NK-92 (cell line): ENCODE measurements at regions not wholly inside any gene's neighbourhood (a gene's known extent, or its start where the extent isn't known, plus 50 kb on each side); places are given as distances from the start of the nearest gene placed in this dataset.

Source experiments
- DNase-seq: peaks from one replicate; lab custom pipeline; 2025; ENCODE audit not compliant: unreplicated experiment; lab: John Stamatoyannopoulos, UW

DNA sequence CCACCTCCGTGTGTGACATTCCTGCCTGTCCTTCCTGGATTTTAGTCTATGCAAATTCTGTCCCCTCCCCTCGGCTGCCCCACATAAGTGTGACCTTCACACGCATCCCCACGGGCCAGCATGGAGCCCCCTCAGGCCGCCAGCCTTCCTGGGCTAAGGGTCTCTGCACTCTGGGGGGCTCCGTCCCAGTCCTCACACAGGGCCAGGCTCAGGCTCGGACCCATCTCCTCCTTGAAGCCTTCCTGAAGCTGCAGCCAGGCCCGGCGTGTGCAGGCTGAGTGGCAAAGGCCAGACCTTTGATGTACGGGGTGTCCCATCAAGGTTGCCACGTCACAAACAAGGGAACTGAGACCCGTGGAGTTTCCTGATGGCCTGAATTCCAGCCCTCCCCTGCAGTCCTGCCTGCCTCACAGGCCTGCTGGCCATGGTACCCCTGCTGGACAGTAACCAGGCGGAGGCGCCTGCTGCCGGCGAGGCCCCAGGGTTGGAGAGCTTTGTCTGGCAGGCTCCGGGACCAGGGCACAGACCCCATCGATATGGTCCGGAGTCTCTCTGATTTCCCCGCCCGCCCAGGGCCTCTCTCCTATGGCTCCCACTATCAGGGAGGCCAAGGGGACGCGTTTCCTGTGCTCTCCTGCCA, 791.7 kb downstream of the BRD1 start:
- DNase-seq, result no peak

DNA sequence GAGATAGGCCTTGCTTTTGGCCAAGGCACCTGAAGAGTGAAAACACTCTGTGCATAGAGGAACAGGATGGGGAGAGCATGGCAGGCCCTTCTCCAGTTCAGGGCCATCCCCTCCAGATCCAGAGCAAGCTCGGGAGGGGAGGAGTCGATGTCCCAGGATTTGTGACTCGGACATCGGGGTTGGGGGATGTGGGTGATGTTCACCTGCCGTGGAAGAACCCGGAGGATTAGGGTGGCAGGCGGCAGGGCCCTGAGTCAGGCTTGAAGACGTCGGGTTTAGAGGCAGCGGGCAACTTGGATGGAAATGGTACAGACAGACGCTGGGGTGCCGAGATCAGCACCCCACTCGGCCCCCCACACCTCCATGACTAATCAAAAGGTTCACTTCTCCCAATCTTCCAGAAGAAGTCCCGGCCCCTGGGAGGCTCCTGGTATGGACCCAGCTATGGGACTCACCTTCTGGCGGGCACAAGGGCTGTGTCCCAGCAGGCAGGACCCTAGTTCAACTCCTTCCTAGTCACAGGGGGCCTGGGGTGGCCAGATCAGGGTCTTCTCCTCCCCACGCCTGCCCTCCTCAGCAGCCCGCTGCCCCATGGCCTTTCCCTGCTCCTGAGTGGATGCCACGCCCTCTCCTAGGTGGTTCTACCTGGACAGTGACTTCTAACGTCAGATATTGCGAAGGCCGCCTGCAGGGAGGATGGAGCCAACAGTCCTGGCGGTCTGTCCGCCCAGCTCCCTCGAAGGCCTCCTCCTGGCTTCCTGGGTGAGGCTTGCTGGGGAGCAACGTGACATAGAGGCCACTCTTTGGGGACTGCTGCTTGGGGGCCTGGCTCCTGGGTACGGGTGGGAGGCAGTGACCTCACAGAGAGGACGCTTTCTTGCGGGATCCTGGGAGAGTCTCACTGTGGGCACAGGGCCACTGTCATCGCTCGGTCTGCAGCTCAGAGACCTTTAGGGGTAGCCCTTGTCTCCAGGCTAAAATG, 792.5 kb downstream of the BRD1 start:
- DNase-seq, result no peak

DNA sequence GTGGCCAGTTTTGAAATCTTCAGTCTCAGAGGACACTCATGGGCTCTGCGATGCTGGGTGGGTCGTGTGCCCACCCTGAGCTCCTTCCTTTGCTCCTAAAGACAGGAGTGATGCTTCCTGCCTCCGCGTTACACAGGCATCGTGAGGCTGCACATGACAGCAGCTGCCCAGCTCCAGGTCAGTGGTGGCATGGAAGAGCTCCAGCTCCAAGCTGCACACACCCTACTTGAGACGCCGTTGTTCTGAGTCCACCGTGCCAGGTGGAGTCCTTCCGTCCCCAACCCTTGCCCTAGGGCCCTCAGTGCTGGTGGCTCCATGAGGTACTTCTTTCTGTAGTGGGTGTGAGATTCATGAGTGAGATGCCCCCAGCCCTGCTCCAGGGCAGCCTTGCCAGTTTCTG, 794.1 kb downstream of the BRD1 start:
- no peak for DNase-seq

DNA sequence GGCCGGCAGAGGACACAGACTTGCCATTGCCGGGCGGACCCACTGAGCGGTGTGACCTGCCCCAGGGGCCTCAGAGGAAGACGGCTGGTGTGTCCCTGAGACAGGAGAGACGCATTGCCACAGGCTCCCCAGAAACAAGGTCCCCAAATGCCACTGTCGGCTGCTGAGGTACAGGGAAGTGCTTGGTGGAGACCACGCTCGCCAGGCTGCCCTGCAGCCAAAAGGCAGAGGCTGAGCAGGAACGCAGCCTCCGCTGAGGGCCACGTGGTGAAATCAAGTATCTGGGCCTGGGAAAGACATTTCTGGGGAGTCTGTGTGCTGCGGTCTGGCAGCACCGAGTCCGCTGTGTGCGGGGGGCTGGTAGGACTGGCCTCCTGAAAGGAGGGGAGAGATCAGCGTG, 794.9 kb downstream of the BRD1 start:
- DNase-seq, result no peak

DNA sequence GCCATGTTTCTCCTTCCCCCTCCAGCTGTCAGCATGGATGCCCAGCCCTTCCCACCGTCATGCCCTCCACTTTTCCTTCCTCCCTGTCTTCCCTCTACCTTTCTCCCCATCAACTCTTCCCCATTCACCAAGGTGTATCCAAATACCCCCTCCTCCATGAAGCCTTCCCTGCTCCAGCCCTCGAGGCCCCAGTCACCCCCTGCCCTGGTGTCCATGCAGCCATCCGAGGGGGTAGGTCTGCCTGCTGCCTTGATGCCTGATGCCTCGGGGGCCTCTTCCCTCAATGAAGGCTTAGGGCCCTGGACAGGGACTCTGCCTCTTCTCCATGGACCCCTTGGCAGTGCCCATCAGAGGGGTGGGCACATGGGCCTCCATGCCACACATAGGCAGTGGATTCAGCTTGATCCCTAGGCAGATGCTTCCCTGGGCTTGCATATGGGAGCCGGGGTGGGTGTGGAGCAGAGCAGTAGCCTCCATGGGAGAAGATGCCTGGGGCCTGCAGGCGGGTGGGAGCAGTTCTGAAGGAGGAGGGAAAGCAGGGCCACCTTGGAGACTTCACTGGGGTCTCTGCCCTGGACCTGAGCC, 795.8 kb downstream of the BRD1 start:
- no peak for DNase-seq

DNA sequence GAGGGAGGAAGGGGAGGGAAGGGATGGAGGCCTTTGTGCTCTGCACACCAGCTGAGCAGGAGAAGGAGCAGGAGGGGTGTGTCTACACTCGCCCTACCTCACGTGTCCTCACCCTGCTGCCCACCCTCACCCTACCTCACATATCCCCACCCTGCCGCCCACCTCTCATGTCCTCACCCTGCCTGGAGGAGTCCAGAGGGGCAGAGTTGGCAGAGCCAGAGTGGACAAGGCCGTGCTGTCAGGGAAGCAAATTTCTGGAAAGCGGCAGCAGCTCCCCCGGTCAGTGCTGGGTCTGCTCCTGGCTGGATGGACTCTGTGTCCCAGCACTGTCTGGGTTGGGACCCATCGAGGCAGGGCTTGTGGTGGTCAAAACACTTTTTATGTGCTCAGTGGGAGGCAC, 799.6 kb downstream of the BRD1 start:
- DNase-seq, result no peak

DNA sequence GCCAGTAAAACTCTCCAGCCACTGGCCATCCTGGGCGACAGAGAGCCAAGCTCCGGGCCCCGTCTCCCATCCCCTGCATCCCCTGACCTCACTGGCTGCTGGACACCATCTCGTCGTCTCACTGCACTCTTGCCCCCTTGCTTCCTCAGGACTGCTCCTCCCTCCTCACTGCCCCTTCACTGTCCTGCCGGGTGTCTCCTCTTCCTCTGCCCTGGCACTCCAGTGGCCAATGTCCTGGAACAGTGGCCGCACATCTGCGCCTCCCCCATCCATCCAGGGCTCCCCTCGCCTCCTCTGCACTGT, 800.4 kb downstream of the BRD1 start:
- DNase-seq, result no peak

DNA sequence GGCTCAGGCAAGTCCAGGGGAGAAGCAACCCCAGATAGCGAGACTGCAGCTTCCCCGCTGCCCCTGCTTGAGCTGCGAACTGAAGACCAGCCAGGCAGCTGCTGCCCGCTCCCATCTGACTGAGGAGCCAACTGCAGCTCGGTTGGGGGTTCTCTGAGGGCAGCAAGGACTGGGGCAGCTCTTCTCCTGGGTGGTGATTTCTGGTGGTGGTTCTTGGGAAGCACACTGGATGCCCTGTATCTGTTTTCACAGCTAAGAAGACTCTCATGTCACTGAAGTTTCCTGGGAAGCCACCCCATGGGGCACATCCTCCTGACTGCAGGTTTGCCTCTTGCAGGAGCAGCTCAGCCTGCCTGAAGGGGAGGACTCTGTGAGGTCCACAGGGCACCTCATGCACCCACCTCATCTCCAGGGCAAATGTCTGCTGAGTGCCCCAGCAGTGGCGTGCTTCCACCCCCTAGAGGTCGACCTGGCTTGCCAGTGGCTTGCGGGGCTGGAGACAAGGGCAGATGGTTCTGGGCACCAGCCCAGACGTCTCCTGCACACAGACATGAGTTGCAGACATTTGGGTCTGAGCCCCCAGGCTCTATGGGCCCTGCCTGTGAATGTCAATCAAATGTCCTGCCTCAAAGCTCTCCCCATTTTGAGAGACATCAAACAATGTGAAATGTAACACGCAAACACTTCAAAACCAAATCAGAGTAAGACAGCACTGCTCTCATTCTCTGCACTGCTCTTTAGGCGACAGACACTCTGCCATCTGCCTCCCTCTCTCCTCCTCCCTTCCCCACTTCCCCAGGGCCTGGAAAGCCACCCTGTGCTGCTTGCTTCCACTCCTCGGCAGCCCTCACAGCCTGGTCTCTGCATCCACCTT, 800.9 kb downstream of the BRD1 start:
- no peak for DNase-seq

DNA sequence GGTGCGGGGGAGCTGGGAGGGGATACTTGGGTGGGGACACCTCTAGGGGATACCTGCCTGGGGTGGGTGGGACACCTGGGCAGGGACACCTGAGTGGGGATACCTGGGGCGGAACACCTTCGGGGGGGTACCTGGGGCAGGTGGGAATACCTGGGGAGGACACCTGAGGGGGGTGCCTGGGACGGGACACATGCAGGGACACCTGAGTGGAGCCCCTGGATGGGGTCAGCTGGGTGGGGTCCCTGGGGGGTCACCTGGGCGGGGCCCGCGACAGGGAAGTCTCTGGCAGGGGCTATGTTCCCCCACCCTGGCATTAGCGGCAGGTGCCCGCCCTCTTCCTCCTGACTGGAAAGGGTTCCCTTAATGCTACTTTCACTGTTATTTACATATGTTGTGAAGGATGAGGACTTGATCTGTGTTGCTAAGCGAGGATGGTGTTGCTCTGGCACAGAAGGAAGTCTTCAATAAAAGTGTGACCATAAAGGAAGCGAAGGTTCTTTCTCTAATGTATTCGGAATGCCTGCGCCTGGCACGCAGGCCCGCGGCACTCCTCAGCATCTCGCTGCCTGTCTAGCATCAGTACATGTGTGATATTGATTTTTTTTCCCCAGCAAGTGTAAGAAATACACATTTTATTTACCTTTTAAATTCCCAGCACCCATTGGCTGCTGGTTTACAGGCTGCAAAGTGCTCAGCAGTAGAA, 801.7 kb downstream of the BRD1 start:
- DNase-seq, result no peak

DNA sequence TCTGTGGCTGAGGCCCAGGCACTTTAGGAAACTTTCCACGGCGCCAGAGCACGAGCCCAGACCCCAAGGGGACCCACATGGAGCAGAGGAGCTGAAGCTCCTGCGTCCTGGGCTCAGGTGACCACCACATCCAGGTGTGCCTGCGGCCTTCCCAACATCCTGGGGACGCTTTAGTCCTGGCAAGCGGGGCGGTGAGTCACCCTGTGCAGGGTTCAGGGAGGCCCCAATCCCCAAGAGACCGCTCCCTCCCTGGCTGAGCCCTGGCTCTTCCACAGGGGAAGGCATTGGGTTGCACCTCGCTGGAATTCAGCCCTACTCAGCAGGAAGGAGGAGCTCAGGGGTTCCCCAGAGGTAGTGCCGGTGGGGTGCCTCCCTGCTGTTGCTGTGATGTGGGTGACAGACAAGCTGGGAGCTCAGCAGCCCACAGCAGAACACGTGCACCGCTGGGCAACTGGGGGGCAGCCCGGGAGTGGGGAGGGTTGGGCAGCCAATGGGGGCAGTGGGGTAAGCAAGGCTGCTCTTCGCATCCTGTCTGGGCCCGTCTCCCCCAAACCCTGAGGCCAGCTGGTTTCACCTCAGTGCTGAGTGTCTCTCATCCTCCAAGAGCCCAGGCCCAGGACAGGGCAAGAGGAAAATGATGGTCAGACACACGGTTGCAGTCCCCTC, 802.8 kb downstream of the BRD1 start:
- DNase-seq, result no peak

DNA sequence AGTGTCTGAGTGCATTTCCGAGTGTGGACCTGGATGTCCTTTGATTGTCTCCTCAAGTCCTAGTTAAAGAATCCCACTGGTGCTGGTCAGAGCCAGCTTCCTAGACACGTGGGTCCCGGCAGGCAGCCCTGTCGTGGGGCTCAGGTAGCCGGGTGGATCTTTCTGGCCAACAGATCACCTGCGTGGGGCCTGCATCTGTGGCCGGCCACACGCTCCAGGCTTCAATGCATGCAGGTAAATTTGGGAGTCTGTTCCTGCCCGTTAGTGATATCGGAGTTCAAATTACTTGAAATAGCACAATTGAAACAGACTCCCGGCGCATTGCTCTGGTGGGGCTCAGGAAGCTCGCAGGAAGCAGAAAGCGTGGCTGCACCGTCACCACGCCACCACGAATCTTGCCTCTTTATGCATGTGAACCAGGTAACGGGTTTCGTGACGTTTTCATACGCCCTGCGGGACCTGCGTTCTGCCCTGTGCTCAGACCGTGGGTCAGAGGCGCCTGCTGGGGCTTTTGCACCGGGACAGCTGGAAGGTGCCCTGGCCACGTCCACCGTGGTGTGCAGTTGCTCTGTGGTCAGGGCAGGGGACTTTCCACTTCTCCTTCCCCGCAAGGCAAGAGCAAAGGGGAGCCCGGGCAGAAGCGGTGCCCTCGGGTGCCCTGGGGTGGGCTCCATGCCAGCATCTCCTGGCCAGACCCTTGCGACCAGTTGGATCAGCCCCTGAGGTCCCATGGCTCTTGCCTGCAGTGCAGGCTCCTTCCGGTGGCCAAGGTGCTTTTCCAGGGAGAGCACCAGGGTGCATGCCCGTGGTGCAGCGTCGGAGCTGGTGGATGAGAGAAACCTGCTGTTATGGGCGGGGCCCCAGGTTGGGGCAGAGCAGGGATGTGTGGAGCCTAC, 803.5 kb downstream of the BRD1 start:
- DNase-seq, result no peak

DNA sequence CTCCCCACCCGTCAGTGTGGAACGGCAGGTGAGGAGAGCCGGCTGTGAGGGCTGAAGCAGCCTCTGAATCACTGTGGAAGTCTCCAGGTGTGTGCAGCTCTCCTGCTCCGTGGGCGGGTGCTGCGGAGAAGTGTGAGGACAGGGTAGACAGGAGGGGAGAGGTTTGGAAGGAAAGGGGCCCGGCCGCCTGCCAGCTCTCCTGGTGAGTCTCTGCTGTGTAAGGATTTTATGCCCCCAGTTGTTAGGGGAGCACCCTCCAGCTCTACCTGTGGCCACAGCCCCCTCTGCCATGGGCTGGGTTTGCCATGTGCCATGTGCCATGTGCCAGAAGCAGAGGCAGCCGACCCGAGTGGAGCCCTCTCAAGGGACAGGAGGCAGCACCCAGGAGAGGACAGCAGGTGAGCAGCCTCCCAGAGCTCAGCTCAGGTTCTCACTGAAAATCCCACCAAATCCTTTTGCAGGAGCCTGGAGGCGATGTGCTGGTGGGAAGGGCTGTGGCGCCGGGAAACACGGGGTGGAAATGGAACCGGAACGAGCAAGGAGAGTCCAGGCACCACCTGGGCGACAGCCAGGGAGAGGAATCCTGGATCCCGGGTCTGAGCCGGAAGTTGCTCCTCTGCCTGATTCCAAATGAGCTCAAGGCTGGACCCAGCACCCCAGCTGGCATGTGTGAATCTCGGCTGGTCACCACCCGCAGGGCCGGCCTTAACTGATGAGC, 804.4 kb downstream of the BRD1 start:
- no peak for DNase-seq

DNA sequence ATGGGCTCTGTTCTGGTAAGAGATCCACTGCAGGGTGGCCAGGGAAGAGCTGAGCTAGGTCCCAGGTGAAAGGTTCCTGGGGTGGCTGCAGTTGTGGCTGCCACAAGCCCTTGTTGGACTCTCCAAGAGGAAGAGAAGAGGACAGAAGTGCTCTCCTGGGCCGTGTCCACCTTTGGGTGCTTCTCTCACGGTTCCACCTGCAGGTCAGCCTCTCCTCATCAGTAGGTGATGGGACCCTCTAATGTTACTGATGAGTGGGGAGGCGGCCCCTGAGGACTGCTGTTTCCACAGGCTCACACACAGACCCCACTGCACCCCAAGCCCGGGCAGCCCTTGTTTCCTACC, 804.9 kb downstream of the BRD1 start:
- no peak for DNase-seq

DNA sequence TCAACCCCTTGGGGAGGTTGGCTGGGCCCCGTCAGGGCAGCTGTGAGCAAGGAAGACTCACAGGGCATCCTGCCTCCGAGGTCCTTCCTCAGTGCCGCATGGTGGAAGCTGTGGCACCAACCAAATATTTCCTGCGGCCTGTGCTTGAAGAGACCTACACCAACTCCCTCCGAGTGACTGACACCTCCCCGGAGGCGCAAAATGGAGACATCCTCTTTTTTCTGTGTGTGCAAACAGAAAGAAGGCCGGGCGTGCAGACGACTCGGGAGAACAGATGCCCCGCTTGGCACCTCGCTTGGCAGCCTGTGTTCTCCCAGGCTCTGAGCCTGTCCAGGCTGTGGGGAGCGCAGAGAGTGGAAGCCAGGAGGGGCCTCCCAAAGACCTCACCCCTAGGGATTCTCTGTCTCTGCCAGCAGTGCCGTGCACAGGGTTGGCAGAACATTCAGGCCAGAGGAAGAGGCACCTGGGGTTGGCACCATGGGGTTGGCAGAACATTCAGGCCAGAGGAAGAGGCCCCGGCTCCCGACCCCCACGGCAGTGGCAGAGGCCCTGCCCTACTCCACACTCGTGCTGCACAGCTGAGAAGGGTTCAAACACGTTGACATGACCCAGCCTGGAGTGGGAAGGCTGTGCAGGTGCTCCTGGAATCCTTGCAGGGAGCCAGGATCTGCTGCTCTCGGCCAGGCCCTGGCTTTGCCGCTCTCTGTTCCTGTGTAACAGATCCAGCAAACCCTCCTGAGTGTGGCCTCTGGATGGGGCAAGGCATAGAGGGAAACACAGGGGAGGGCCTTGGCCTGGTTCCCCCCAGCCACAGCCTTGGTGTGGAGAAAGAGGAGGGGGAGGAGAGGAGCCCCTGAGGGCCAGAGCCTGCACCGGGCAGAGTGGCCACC, 805.5 kb downstream of the BRD1 start:
- no peak for DNase-seq

DNA sequence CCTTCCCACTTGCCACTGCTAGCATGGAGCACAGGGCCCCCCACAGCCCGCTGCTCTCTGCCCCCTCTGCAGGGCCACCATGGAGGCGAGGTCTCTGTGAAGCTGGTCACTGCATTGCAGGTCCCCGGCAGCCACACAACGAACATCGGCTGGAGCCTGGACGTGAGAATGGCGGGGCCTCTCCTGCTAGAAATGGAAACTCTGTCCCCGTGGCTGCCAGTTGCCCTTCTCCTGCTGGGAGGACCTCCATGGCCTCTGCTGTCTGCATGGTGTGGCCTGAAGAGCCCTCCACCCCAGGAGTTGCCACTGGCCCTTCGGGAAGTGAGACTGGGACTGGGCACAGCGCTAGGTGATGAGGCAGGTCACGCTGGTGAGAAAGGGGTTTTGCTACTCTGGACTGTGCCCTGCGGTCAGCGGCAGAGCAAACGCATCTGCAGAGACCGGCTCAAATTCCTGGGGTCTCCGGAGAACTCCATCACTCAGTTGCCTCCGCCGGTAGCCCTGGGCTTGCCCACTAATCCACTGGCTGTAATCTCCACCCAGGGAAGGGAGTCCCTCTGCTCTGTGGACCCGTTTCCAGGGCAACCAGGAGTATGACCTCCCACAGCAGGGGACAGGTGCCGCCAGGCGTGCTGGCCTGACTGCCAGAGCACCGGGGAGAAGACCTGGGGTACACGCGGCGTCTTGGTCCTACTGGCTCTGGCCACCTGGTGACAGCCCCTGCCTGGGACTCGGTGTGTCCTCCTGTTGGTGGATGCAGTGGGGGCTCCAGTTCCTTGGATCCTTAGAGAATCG, 806.3 kb downstream of the BRD1 start:
- DNase-seq, result no peak

DNA sequence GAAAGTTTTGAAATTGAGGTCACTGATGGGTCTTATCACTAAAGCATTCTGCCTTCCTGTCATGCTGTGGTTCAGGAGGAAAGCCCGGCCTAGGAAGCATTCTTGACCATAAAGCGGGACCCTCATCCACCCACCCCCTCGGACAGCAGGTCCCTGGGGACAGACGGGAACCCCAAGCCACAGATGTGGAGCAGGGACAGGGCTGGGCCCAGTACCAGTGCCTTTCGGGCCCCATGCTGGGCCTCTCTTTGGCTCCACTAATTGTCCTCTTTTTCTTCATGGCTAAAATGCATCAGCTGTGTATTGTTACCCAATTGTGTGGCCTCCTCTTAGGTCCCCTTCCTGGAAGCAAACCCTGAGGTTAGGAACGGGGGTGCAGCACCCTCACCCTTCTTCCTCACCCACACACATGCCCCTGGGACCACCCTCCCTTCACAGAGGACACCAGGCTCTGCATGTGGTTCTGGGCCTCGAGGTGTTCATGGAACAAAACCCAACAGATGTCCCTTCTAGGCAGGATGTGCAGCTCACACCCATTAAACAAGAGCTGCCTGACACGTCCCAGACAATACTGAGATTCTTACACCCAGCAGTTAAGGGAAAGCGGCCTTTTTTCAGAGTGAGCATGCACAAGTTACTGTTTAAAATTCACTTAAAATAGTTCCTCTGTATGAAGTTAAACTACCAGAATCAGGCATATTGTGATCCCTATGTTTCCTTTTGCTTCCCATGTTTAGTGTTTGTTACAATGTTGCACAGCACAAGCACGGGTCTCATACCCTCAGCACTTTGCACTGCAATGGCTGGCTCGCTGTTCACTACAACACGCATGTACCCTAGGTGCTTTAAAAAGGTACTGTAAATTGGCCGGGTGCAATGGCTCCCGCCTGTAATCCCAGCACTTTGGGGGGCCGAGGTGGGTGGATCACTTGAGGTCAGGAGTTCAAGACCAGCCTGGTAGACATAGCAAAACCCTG, 807.6 kb downstream of the BRD1 start:
- DNase-seq, result no peak
